ENCODE measurements at regions not wholly inside any gene's neighbourhood (a gene's known extent, or its start where the extent isn't known, plus 50 kb on each side); places are given as distances from the start of the nearest gene placed in this dataset.
"Not testable (repeated sequence)": the region's sequence is repeated elsewhere in the genome, so short reads cannot be mapped to it uniquely, and the experiment has no call there.

DNA sequence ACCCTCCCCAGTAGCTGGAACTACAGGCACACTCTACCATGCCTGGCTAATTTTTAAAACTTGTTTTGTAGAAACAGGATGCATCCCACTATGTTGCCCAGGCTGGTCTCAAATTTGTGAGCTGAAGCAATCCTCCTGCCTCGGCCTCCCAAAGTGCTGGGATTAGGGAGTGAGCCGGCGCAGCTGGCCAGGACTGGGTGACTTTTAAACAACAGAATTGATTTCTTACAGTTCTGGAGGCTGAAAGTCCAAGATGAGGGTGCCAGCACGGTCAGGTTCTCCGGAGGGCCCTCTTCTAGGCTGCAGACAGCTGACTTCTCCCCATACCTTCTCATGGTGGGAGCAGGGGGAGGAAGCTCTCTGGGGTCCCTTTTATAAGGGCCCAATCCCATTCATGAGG lies 75.2 kb upstream of the CHST15 start:
- H3K4me1 ChIP-seq = peaks cover 0 to 13% (median 3%) of the 10 kb centered on the region in 4 donors
- no peaks in the 10 kb centered on the region for H3K36me3 ChIP-seq
- no peak for DNase-seq (ENCODE audit: extremely low spot score)
- TF ChIP-seq POLR2A (IDR thresholded peaks at IDR 0.05; ENCODE audit: low read depth) (no peak), EP300 (IDR thresholded peaks at IDR 0.05) (no peak), POLR2AphosphoS5 (IDR thresholded peaks at IDR 0.05) (no peak)
- TF ChIP-seq, protein P1, sequence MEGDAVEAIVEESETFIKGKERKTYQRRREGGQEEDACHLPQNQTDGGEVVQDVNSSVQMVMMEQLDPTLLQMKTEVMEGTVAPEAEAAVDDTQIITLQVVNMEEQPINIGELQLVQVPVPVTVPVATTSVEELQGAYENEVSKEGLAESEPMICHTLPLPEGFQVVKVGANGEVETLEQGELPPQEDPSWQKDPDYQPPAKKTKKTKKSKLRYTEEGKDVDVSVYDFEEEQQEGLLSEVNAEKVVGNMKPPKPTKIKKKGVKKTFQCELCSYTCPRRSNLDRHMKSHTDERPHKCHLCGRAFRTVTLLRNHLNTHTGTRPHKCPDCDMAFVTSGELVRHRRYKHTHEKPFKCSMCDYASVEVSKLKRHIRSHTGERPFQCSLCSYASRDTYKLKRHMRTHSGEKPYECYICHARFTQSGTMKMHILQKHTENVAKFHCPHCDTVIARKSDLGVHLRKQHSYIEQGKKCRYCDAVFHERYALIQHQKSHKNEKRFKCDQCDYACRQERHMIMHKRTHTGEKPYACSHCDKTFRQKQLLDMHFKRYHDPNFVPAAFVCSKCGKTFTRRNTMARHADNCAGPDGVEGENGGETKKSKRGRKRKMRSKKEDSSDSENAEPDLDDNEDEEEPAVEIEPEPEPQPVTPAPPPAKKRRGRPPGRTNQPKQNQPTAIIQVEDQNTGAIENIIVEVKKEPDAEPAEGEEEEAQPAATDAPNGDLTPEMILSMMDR (IDR thresholded peaks at IDR 0.05) = no peak
- no peak overlapping the region for H3K4me3 ChIP-seq
- no peak overlapping the region for H3K27ac ChIP-seq (replicated peaks in 1 of 4)
- H3K9me3 ChIP-seq = no peaks in the 10 kb centered on the region
- intact Hi-C loops (cut with DNase I) = no loop called here
- H3K27me3 ChIP-seq = no peaks in the 10 kb centered on the region
- 89% methylated on average over 3 of the region's 5 CpGs for WGBS

DNA sequence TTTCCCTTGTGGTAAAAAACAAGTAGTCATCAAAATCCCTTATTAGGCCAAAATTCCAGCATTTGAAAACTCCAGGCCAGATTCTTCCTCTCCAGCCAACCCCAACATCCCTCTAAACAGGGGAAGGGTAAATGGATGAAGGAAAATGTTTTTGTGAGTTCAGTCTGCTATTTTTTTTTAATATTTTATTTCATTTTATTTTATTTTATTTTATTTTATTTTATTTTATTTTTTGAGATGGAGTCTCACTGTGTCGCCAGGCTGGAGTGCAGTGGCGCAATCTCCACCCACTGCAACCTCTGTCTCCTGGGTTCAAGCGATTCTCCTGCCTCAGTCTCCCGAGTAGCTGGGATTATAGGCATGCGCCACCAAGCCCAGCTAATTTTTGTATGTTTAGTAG lies 74.5 kb upstream of the CHST15 start:
- peaks cover 0 to 13% (median 3%) of the 10 kb centered on the region in 4 donors for H3K4me1 ChIP-seq
- WGBS = 99% methylated on average over 5 of the region's 5 CpGs
- H3K27me3 ChIP-seq; H3K27ac ChIP-seq (replicated peaks in 1 of 4); H3K36me3 ChIP-seq; intact Hi-C loops (cut with DNase I); H3K4me3 ChIP-seq; DNase-seq (ENCODE audit: extremely low spot score); H3K9me3 ChIP-seq: not testable (repeated sequence)

DNA sequence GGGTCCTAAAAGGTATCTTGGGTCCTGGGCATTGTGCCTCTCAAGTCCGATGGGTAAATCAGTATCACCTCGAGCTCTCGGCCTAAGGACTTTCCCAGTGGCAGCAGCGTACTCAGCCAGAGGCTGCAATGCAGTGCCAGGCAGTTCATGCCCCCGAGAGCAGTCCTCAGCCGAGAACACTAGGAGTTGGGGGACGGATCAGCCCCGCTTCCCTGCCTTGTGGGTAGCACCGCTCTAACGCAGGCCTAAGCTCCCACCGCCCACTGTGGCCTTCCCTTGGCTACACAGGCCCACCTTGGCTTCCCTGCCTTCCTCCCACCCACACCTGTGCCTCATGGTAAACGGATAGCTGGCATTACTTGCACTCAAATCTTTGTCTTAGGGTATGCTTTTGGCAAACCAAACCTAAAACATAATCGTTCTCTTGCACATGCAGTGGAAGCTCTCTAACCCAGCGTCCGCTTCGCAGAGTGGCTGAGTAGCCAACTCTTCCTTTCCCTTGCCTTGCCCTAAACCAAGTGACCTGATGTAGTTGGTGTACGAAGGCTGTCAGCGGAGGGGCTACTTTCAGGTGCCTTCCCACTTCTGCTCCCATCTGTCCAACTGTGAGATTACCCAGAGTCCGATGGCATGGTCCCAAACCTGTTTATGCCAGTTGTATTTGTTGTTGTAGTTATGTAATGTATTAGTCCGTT lies 73.2 kb upstream of the CHST15 start:
- intact Hi-C loops (cut with DNase I) = no loop called here
- Histone ChIP-seq H3K4me1 (peaks cover 0 to 3% (median 0%) of the 10 kb centered on the region in 4 donors), H3K27me3 (no peaks in the 10 kb centered on the region), H3K36me3 (no peaks in the 10 kb centered on the region), H3K9me3 (no peaks in the 10 kb centered on the region), H3K4me3 (no peak overlapping the region), H3K27ac (replicated peaks in 1 of 4) (no peak overlapping the region)
- TF ChIP-seq POLR2A (IDR thresholded peaks at IDR 0.05; ENCODE audit: low read depth) (no peak), EP300 (IDR thresholded peaks at IDR 0.05) (no peak), POLR2AphosphoS5 (IDR thresholded peaks at IDR 0.05) (no peak)
- TF ChIP-seq, protein P1 (IDR thresholded peaks at IDR 0.05) = no peak
- DNase-seq (ENCODE audit: extremely low spot score) = no peak
- 95% methylated on average over 20 of the region's 20 CpGs for WGBS

DNA sequence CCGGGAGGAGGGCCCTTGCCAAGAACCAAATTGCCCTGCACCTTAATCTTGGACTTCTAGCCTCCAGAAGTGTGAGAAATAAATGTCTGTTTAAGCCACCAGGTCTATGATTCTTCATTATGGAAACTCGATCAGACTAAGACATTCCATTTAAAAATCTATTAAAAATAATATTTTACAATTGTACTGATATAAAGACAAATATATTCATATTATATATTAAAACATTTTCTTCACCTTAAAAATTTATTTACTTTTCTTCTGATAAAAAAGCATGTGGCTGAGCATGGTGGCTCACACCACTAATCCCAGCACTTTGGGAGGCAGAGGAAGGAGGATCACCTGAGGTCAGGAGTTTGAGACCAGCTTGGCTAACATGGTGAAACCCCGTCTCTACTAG lies 72.4 kb upstream of the CHST15 start:
- WGBS = 89% methylated on average over 3 of the region's 3 CpGs
- intact Hi-C loops (cut with DNase I) = no loop called here
- Histone ChIP-seq H3K27me3 (no peaks in the 10 kb centered on the region), H3K27ac (replicated peaks in 1 of 4) (no peak overlapping the region), H3K4me3 (no peak overlapping the region), H3K9me3 (no peaks in the 10 kb centered on the region), H3K4me1 (no peaks in the 10 kb centered on the region), H3K36me3 (no peaks in the 10 kb centered on the region)
- no peak for DNase-seq (ENCODE audit: extremely low spot score)
- TF ChIP-seq EP300 (IDR thresholded peaks at IDR 0.05) (no peak), POLR2A (IDR thresholded peaks at IDR 0.05; ENCODE audit: low read depth) (no peak), POLR2AphosphoS5 (IDR thresholded peaks at IDR 0.05) (no peak)
- TF ChIP-seq, protein P1 (IDR thresholded peaks at IDR 0.05) = no peak

DNA sequence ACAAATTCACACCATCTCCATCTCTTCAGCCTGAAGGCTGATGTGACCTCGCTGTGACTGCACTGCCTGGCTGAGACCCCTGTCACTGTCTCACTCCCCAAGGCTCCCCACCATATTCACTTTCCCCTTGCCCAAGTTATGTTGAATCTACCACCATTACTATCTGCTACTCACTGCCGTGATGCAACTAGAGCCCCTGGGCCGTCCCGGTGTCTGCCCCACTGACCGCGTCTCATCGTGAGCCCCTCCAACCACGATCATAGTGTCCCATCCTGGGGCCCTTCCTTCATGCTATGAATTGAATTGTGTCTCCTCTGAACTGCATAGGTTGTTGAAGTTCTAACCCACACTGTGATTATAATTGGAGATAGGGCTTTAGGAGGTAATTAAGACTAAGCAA lies 71.9 kb upstream of the CHST15 start:
- Histone ChIP-seq H3K27ac (replicated peaks in 1 of 4) (no peak overlapping the region), H3K4me3 (no peak overlapping the region), H3K4me1 (no peaks in the 10 kb centered on the region), H3K27me3 (no peaks in the 10 kb centered on the region), H3K9me3 (no peaks in the 10 kb centered on the region), H3K36me3 (no peaks in the 10 kb centered on the region)
- intact Hi-C loops (cut with DNase I) = no loop called here
- TF ChIP-seq EP300 (IDR thresholded peaks at IDR 0.05) = no peak
- TF ChIP-seq, protein P1 (IDR thresholded peaks at IDR 0.05) = no peak
- no peak for TF ChIP-seq POLR2AphosphoS5 (IDR thresholded peaks at IDR 0.05)
- no peak for TF ChIP-seq POLR2A (IDR thresholded peaks at IDR 0.05; ENCODE audit: low read depth)
- 84% methylated on average over 8 of the region's 8 CpGs for WGBS
- no peak for DNase-seq (ENCODE audit: extremely low spot score)

Measured in esophagus muscularis mucosa (tissue), 4 donors.